GM18867 (cell line): ENCODE measurements at regions not wholly inside any gene's neighbourhood (a gene's known extent, or its start where the extent isn't known, plus 50 kb on each side); places are given as distances from the start of the nearest gene placed in this dataset.

Source experiments
- ATAC-seq: cut with Tn5 transposase; IDR thresholded peaks from one replicate; pipeline ENCODE4 v1.9.1; 2021; ENCODE audit warnings: mild to moderate bottlenecking, moderate library complexity; ENCODE audit not compliant: unreplicated experiment

DNA sequence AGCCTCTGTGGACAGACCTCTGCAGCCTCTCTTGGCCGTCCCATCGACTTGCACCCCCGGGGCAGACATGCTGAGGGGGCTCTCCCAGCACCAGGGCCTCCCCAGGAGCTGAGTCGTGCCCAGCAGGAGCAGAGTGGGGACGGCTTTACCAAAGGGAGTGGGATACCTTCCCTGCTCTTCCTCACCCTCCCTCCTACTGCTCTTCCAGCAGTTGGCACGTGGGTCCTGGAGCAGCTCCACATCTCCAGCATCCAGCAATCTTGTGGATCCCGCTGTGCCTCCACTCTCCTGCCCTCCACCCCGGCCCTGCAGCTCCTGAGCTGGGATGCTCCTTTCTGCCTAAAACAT, 854.0 kb downstream of the BRD1 start:
- no peak for ATAC-seq

DNA sequence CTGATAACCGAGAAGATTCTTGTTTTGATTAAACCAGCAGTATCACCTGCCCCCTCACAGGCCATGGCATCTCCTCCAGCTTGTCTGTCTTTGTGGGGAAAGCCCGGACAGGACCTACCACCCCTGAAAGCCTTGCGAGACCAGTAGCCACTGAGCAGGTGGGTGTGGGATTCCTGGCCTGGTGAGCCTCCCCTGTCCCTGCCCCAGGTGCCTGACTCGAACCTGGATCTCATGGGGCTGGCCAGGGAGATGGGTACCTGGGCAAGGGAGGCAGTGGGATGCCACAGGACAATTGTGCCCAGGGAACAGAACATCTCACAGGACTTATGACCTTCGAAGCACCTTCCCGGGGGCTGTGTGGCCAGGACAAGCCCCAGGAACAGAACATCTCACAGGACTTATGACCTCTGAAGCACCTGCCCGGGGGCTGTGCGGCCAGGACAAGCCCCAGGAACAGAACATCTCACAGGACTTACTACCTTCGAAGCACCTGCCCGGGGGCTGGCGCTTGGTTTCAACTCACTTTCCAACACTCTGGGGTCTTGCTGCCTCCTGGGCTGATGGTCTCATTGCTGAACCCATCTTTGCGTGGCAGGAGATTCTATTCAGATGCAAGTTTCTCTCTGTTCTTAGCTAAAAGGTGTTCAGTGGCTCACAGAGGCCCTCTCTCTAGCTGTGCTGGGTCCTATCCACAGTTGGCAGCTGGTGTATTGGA, 854.5 kb downstream of the BRD1 start:
- ATAC-seq: no peak

DNA sequence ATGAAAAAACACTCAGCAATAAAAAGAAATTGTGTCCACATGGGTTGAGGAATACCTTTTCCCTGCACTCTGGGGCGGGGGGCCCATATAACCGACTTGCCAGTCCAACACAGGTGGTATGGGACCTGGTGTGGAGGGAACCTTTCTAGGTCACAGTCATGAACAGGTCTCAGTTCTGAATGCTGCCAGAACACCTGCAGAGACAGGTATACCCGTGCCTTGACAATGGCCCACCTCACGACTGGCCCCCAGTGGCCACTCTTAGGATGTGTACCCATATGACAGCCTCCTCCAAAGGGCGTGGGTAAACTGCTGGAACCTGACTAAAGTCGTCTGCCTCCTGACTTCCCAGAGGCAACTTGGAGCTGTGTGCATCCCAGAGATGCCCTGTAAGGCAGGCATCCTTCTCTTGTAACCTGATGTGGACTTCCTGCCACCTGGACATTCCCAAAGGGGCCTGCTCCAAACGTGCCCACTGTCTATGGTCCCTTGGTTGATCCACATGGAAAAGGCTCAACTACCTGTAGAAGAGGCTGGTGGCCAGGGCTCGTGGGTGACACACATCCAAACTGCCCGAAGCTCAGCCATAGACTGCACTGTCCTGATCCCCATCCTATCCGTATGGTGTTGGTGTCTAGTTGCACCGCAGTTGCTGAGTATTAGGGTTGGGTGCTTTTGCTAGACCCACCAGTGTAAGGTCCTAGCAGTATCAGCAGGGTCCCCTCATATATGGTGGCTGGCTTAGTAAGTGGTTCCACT, 859.3 kb downstream of the BRD1 start:
- ATAC-seq: no peak

DNA sequence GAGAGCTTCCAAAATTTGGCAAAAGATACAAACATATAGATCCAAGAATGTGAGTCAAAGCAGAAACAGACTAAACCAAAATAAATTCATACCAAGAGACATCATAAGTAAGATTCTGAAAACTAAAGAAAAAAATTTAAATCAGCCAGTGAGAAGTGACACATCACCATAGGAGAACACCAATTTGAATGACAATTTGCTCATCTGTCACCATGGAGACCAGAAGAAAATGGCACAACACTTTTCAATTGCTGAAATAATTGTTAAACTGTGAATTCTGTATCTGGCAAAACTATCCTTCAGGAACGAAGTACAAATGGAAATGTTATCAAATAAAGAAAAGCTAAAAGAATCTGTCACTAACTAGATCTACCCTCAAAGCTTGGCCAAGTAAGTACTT, 864.3 kb downstream of the BRD1 start:
- no peak for ATAC-seq

DNA sequence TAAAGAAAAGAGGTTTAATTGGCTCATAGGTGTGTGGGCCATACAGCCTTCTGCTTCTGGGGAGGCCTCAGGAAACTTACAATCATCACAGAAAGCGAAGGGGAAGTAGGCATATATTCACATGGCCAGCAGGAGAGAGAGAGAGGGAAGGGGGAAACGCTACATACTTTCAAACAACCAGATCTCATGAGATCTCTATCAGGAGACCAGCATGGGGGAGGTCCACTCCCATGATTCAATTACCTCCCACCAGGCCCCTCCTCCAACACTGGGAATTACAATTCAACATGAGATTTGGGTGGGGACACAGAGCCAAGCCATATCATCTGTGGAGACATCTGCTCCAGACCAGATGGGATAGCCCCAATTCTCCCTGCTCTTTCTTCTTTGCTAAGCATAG, 866.0 kb downstream of the BRD1 start:
- no peak for ATAC-seq

DNA sequence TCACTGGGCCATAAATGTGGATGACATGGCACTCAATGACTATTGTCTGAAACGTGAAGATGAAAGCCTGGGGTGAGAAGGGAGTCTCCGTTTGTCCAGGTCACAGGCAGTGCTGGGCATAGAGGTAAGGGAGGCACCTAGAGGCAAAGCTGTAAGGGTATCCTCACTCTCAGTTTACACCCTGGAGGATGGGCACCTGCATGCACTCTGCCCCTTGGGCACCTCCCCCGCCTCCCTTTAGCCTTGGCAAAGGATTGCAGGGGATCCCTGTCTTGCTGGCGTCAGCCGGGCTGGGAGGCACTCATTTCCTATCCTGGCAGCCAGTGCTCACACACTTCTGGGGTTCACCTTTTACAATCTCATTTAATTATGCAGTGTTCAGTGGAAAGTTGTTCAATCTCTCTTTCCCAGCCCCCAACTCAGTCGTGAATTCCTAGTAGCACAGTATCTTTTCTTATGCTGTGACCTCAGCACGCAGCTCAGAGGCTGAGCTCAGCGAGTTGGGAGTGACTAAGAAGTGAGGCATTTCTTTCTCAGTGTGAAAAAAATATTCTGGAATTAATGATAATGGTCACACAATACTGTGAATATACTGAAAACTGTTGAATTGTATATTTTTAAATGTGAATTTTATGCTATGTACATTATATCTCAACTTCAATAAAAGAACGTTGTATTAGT, 866.6 kb downstream of the BRD1 start:
- no peak for ATAC-seq

DNA sequence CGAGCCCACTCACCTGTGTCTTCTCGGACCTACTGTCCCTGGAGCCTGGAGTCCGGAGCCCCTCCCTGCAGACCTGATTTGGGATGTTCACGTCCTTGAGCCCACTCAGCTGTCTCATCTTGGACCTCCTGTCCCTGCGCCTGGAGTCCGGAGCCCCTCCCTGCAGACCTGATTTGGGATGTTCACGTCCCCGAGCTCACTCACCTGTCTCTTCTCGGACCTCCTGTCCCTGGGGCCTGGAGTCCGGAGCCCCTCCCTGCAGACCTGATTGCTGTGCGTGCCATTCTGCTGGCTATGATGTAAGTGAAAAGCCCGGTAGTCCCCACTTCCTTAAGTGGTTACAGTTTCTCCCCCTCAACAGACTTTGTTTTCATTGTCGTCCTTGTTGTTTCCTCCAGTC, 867.1 kb downstream of the BRD1 start:
- ATAC-seq: no peak

DNA sequence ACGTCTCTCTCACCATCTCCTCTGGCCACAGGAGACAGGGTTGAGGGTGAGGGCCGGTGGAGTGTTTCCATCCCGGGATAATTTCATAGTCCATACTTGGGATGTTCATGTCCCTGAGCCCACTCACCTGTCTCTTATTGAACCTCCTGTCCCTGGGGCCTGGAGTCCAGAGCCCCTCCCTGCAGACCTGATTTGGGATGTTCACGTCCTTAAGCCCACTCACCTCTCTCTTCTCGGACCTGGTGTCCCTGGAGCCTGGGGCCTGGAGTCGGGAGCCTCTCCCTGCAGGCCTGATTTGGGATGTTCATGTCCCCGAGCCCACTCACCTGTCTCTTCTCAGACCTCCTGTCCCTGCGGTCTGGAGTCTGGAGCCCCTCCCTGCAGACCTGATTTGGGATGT, 868.2 kb downstream of the BRD1 start:
- ATAC-seq: no peak

DNA sequence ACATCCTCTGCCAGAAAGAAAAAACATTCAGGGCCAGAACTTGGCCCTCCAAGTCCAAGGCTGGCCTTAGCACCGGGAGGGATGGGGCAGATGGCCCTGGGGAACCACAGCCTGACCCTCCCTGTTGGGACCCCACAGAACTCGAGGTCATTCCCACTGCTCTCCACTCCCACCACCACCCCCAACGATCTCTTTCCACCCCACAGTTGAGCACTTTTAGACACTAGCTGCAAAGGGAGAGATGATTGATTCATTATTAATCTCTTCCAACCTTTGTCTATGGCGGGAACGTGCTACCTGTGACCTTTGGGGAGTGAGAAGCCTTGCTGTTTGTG, 869.7 kb downstream of the BRD1 start:
- ATAC-seq: no peak

DNA sequence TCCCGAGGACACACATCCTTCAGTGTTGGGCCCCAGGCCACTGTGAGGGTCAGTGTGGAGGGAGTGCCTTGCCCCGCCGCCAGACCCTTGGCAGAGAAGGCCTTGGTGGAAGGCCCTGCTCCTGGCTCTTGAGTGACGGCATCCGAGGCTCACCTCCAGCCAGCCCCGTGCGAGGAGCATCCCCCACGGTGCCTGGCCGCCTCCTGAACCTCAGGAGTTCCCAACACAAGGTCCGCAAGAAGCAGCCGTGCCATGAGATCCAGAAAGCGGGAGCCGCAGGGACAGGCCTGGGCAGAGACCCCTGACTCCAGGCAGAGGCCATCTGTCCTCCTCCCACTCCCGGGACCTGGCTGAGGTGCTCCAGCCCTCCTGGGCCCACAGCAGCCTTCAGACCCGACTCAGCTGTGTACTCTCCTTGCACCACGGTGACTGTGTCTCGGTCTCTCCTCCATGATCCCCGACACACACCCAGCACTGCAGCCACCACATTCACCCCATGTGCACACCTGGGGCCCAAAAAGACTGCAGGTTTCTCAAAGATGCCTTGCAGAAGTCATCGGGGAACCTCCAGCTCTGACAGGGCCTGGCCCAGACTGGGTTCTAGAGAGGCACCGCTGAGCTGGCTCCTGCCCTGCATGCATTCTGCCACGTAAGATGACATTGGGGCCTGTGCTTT, 870.2 kb downstream of the BRD1 start:
- ATAC-seq: no peak

DNA sequence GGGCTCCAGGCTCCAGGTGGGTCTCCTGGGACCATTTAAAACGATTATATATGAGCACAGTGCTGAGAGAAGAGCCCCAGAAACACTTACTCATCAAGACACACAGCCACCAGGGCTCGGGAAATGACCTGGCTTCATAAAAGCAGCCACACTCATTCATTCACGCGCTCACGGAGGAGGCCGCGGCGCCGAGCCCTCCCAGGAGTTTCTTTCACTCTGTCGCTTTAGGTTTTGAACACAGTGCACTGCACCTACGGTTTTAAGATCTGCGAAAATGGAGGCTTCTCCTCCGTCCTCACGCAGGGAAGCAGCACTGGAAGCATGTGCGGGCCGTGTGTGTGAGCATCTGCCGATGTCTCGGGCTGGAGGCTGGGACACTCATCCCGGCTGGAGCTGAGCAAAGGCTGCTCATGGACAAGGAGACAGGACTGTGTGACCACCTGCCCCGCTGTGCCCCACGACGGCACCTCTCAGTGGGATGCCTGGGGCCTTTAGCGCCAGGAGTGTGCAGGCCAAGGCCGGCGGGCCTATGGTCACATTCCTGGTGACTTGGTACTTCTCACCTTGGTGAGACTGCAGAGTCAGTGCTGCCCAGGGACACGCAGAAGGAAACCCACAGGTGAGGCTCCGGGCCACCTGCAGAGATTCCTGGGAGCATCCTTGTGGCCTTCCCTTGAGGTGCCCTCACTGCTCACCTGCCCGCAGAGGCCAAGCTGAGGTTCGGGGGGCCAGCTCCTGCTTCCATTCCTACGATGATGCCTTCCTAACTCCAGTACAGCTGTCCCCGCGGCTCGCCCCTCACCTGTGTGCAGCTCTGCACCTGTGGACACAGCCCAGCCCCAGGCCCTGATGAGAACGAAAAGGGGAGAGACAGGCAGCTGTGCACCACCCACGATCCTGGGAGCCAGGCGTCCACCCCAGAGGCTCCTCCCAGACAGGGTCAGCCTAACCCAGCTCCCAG, 872.0 kb downstream of the BRD1 start:
- no peak for ATAC-seq

DNA sequence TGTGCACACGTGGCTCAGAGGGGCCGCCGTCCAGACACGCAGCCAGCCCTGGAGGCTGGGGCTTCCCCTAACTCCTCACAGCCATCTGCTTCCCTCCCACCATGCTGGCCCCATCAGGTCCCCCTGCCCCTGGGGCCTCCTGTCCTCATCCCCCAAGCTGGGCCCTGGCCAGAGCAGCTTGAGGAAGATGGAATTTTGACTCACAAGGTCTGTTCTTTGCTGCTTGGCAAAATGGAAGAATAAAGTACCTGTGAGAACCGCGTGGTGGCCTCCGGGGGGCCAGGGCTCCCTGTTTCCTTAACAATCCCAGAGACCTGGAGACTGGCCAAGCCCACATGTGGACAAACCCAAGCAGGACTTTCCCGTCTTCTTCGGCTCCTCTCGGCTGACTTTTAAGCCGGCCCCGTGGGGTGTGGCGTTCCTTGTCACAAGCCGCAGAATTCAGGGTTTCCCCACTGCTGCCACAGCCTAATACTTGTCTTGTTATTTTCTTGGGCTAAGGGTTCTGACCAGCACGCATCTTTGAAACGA, 872.8 kb downstream of the BRD1 start:
- ATAC-seq: no peak

DNA sequence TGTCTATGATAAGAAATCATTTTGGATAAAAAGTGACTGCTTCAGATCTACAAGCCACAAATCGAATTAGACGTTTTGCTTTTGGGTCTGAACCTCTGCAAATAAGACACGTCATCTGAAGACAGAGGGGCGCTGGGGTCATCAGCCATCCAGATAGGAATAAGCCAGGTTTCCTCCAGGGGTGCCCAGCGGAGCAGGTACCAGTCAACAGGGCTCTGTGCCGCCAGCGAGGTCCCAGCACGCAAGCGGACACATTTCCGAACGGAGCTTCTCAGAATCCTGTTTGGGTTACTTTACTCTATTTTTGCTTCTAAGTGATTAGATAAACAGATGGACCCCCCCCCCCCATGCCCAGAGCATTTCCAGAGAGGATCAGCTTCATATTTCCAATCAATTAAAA, 873.8 kb downstream of the BRD1 start:
- ATAC-seq: no peak

DNA sequence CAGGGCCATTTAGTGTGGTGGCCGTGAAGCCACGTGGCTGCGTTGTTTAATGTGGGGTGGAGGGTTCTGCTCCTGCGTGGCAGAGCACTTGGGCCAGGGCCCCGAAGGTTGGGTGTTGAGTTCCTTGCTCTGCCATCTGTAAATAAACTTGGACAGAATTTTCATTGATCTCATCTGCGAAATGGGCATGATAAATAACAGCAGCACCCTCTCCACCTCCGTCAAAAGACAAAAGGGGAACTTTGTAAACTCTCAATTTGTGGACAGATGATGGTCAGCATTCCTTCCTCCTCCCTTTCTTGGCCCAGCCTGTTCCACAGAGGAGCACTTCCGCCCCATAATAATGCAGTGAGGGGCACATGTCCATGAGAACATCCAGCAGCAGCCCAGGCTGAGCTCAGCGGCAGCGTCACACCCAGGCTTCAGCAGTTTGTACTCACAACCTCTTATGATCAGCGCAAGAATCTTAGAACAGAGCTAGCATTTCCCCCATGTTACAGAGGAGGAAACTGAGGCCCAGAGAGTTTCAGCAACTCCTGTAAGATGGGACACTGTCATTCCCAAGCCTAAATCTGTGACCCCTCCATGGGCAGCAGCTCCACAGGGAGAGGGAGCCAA, 874.5 kb downstream of the BRD1 start:
- ATAC-seq: no peak

DNA sequence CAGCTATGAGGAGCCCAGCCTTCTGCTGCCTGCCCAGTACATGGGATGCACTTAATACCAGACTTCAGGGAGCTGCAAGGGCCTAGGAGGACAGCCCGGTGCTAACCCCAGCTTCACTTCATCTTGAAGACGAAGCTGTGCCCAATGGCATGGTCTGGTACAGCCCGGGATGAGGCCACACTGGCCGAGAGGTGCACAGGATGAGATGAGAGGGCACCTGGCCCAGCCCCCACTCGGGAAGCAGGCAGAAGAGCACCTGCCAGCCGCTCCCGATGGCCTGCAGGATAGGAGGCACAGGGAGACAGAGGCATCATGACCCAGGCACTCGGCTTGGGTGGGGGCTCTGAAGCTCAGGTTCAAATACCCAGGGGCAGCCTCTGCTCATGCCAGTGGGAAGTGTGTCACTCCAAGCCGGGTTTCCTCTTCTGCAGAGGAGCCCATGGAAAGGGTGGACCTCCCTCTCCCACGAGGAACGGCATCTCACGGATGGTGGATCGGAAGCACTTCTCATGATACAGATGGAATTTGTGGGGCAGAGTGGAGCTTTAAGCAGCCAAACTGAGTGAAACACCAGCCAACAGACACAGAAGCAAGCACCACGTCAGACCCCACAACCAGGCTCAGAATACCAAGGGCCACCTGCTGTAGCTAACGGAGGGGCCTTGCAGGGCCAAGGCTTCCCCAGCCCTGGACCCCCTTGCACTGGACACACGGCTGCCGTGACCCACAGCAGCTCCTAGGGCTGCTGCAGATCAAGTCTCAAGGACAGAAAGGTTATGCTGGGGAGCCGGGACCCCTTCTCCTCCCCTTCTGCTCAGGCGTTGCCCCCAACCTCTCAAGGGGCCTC, 875.2 kb downstream of the BRD1 start:
- ATAC-seq: no peak

DNA sequence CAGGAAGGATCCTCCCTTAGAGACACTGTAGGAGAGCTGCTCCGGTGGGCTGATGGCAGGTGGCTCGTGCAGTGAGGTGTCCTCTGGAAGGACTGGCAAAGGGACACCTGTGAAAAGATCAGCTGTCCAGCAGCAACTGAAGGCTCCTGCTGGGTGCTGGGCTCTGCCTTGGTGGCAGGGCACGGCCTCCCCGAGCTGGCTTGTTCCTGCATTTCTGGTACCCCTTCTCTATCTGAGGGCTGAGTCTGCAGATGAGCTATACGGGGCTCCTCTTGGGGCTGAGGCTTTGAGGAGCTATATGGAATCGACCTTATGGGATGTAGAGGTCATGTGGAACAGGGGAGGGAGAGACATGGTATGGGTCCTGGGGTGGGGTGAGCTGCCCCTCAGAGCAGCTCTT, 875.8 kb downstream of the BRD1 start:
- no peak for ATAC-seq

DNA sequence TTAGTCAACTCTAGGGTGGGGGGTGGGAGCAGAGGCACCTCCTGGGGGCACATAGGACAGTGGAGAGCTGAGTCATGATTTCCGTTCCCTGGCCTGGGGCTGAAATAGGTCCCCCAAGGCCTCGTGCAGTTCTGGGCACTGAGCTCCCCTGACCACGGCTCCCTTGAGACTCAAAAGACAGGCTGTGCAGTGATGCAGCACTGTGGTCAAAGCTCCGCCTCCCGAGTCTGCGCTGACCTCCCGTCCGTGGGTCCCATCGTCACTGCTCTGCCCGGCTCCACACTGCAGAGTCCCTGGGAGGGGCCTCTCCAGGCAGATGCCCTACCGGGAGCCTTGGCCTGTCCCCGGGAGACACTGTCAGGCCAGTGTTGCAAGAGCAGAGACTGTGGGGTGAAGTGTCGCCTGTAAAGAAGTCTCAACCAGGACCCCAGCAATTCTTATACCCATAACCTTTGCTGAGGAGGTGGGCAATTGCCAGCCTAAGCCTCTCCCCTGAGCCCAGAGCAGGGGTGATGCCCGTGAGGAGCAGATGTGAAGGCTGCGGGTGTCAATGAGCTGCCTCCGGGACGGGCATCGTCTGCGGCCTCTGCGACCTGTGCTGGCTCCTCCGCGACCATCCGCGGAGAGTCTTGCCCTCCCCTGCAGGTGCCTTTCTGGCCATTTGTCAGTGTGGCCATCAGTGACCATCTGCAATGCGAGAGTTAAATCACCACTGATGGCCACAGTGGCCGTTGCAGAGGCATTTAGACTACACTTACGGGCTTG, 877.3 kb downstream of the BRD1 start:
- no peak for ATAC-seq
